CMK (cell line): ENCODE measurements at regions not wholly inside any gene's neighbourhood (a gene's known extent, or its start where the extent isn't known, plus 50 kb on each side); places are given as distances from the start of the nearest gene placed in this dataset.
A peak's percentile ranks its signal among the peaks of the same experiment; 100 is the strongest.

Source experiments
- DNase-seq: peaks from one replicate; pipeline ENCODE4 v3.0.0-alpha.2; 2010; ENCODE audit warnings: low read depth

DNA sequence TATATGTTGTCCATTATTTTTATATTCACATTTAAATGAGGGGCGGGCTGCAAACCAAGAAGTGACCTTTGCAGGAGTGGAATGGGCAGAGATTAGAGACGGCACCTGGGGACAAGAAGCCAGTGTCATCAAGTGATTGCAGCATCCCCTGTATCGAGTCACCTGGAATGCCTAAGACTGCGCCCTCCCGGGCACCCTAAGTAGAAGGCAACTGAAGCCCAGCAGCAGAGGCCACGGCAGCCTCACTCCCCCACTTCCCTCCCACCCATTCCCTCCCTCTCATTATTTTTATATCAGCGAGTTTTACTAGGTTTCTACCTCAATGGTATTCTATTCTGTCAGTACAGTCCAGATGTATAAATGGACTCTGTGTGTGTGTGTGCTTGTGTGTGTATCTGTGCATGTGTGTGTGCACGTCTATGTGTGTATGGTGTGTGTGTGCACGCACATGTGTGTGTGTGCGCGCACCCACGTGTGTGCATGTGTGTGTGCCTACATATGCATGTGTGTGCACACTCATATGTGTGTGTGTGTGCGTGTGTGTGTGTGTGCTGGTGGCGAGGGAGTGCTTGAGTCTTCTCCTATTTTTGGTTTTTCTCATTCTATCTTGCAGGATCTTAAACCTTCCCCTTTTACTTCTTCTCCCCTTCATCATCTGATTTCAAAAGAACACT lies 106.8 kb upstream of the SLC66A3 start:
- no peak for DNase-seq

DNA sequence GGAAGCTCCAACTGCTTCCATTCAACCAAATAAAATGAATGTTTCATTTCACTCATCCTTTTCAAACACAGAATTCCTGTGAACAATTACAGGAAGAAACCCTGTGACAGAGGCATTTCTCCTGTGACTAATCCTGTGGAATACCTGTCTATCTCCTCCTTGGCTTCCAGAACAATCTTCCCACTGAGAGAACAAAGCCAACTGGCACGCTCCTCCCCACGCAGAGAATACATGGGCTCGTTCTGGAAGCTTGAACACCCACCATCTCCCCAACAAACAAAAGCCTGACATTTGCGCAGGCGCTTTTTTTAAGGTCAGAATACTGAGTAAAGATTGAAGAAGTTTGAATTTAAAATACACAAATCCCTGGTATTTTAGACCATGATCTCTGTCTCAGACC lies 104.7 kb upstream of the SLC66A3 start:
- no peak for DNase-seq

DNA sequence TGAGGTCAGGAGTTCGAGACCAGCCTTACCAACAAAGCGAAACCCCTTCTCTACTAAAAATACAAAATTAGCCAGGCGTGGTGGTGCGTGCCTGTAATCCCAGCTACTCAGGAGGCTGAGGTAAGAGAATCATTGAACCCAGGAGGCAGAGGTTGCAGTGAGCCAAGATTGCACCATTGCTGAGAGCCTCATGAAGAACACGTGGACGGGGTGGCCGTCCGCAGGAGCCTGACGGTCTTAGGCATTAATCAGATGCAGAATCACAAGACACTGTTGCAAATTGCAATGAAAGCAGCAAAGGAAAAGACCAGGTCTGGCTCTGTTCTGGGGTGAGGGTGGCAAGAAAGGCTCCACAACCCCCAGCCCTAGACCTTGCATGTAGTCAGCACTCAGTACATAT lies 104.0 kb upstream of the SLC66A3 start:
- DNase-seq: no peak

DNA sequence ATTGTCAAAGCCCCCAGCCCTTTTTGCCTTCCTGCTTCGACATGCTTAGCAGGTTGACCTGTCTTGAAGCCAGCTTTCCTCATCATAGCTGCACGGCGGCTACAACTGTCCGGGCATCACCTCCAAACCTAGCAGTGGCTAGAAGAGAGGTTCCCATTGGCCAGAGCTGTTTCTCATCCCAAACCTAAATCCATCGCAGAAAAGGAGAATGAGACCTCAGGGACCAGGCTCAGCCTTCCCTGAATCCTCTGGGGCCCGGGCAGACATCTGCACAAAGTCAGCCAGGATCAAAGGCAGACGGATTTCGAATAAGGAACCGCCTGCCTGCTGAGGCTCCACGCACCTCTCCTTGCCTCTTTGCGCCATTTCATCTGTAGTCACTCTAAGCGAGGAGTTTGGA lies 101.7 kb upstream of the SLC66A3 start:
- DNase-seq: no peak

DNA sequence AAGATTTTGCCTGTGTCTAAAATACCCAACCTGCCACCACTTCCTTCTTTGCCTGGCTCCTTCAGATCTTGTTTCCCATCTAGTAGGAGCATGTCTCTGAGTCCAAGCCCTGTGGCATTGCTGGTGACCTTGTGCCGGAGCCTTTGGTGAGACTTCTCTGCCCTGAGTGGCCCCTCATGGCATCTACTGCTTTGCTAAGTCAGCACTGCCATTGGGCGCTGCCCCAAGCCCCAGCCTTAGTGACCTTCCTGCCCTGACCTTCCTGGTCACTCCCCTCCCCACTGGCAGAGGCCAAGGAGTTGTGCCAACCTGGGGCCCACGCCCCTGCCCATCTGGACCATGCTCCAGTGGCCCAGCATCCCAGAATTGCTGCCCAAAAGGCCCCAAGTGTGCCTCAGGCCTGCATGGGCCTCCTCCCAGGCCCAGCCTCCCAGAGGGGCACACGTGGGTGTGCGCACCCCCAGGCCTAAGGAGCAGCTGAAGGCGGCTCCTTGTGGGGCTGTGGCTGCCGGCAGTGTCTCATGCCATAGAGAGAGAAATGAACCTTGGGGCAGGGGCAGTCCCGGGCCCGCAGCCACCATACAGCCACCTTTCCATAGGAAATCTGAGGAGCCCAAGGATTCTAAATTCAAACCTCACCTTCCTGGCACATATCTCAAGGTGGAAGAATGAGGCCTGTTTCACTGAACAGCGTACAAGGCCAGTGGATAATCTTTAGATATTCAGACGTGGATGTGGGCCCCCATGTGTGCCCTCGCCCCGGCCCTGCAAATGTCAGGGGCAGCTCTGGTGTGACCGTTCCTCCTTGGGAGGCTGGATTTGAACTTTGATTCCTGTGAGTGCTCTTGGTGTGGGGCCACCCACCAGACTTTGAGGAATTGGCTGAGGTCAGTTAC lies 100.2 kb upstream of the SLC66A3 start:
- no peak for DNase-seq

DNA sequence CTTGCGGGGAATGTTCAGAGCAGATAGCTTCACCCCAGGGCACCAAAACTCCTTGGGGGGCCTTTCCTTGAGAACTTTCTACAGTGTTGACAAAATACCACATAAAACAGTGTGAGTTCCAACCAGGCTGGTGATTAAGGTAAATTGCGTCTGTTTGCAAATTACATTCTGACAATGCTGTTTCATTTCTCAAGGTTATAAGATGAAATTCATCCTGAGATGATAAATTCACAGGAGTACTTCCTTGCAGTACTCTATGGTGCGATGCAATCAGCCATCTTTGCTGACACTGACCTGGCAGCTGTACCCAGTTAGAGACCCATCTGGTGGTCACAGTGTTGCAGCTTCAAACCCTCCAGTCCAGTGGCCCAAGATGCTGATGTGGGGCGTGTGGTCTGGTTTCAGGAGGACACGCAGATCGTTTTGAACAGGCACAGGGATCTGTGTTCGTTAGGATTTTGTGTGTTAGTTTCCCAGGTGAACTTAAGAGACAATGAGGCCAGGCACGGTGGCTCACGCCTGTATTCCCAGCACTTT lies 99.5 kb upstream of the SLC66A3 start:
- DNase-seq: no peak

DNA sequence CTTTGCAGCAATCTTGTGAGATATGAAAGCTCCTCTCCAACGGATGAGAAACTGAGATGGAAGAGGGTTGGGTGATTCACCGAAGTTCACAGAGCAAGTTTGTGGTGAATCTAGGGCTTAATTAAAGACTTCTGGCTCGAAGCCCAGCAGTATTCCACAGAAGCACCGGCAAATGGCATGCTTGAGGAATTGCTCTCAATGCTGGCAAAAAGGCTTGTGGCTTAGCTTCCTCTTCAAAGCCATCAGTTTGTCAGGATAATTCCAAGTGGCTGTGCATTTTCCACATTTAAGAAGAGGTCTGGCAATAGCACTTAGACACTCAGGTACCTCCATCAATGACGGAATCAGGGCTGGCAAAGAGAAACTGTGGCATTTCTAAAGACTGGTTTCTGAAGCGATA lies 98.7 kb upstream of the SLC66A3 start:
- no peak for DNase-seq

DNA sequence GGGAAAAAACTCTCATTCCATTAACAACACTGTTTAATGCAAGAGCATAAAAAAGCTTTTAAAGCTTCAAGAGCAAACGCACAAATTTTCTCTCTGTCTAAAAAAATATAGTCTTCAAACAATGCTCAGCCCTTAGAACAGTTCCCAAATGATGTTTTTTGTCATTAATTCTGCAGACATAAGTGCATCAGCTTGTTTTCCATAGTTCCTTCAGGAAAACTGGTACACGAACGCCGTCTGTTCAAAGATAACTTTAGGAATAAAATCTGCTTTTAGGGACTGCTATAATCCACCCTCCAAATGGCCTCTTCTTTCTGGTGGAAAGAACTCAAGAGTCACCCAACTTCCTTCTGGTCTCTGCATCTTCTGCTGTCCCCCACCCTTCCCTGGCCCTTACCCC lies 98.2 kb upstream of the SLC66A3 start:
- DNase-seq: no peak

DNA sequence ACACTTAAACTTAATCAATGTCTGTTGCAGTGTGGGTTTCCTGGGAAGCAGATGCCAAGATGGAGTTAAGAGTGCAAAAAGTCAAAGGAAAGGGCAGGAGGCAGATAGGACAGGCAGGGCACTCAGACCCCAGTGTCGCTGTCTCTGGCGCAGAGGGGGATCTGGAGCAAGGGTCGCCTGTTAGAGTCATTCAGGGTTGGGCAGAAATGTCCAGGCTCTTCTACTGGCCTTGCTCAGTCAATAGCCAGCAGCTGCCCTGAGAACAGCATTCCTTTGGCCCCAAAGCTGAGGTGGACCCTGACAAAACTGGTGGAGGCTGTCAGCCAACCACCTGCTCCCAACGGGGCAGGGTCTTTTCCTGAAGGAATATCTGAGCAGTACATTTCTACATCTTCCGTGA lies 97.1 kb upstream of the SLC66A3 start:
- no peak for DNase-seq

DNA sequence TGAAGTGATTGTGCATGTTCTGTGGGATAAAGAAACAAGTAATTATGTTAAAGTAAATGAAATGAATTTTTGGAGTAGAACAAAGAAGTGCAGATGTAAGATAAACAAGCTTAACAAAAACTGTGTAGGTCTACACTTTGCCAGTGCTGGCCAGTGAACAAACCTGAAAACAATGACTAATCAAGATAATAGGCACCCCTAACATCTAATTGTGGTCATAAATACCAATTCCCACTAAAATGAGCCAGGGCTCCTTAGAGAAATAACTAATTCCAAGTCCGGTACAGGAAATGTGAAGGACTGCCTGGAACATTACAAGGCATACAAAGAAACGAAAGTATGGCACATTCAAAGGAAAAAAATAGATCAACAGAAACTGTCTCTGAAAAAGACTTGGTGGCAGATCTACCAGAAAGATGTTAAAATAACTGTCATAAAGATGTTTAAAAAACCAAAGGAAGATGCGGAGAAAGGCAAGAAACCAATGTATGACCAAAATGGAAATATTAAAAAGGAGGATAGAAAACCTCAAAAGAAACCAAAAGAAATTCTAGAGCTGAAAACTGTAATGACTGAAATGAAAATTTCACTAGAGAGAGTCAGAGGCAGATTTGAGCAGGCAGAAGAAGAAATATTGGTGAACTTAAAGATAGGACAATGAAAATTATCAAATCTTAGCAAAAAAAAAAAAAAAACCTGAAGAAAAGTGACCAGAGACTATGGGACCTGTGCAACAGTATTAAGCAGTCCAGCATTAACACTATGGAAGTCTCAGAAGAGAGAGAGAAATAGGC lies 94.7 kb upstream of the SLC66A3 start:
- DNase-seq: no peak

DNA sequence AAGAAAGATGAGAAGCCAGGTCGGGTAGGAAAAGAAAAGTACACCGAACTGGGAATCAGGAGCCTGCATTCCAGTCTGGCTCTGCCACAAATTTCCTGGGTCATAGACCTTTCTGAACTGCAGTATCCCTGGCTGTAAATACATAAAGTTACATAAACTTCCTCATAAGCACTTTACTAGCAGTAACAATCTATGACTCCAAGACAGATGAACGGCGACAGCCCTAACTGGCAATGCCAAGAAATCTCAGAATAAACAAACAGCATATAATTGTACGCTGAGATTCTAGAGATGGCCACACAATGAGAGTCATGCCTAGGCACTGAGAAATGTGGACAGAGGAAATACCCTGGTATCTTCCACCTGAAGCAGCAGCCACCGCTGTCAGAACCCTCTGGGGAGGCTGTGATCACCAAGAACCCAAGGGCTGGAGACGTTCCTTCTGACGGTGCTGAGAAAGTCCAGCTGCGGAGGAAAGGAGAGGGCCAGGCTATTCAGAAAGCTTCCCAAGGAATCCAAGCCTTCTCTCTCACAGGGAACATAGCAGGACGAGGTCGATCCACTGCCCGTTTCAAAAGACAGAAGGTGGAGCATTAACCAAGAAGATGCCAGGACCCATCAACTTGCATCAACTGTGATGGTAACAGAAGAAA lies 89.3 kb upstream of the SLC66A3 start:
- no peak for DNase-seq

DNA sequence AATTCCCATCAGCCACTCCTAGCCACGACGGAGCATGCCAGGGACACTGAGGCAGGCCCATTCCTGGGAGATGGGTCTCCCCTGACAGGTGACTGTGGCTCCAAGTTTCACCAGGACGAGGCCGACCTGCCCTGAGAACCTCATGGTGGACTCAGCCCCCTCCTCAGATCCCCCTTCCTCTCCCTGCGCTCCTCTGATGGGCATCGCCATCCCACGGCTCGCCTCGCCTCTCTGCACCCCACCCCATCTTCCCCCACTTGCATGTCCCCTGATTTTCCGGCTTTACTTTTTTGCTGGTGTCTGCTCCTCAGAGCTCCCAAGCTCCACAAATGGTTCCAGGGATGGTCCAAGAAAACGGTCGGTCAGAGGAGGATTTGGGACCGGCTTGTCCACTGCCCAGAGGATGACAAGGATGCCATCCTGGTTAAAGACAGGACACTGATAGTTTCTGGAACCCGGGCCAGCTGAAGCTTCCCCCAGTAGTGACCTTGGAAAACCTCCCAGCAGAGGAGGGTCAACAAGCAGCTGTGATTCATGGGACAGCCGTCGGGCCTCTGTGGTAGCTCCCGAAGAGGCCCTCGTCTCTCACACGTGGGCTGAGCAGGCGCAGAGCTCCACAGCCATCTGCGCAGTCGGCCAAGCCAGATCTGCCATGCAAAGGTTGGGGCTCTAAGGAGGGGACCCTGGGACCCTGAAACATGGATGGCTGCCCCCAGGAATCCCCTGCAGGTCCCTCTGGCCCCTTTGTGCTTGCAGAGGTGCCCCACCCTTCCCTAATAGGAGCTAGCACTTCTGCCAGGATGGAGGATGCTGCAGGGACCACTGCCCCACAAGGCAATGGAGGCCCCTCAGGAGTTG lies 87.8 kb upstream of the SLC66A3 start:
- DNase-seq: no peak

DNA sequence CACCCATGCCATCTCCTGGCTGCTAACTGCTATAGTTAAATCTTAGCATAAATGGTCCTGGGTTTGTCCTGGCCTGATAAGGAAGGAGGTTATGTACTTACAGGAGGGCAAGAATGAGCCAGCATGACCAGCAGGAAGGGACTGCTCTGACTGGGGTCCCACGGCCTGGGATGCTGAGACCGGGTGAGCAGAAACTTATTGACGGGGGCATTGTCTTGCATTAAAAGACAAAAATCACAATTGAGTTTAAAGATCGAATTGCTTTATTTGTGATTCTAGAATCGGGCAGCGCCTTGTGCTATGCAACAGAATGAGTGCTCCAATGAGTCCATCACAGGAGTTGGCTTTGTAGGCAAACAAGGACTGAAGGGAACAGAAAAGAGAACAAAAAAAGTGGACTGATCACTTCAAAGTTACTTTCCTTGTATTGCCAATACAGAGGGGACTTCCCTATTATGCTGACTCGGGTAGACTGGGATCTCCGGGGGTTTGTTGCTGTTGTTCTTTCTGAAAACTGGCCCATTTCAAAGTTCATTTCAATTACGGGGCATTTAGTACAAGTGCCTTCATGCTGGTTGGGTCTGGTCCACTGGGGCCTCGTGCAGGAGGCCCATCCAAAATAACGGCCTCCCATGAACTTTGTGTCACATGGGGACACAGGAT lies 87.1 kb upstream of the SLC66A3 start:
- no peak for DNase-seq

DNA sequence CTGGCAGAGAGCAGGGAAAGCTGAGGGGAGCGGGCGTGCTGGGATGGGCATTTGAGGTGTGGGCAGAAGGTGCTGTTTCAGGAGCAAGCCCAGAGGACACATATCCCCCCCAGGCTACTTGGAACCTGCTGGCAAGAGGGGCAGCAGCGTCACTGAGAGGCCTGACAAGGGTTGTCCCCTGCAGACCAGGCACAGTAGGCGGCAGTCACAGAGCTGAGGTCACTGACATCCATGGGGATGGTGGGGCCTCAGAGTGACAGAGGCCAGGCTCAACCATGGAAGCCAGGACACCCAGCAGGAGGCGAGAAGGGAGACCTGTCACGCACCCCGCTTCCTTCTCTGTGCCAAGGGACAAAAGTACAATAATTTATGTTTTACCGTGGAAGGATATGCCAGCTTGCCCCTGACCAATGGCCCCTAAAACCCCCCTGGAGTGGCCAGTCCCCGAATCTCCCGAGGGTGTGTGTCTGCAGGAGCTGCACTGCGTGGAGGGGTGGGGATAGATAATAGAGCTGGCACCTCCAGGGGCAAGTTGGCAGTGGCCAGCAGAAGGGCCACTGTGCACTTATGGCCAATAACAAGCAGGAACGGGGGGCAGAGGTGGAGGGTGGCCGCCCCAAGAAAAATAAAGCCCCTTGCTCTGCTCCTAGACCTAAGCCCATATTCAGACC lies 86.3 kb upstream of the SLC66A3 start:
- DNase-seq: no peak

DNA sequence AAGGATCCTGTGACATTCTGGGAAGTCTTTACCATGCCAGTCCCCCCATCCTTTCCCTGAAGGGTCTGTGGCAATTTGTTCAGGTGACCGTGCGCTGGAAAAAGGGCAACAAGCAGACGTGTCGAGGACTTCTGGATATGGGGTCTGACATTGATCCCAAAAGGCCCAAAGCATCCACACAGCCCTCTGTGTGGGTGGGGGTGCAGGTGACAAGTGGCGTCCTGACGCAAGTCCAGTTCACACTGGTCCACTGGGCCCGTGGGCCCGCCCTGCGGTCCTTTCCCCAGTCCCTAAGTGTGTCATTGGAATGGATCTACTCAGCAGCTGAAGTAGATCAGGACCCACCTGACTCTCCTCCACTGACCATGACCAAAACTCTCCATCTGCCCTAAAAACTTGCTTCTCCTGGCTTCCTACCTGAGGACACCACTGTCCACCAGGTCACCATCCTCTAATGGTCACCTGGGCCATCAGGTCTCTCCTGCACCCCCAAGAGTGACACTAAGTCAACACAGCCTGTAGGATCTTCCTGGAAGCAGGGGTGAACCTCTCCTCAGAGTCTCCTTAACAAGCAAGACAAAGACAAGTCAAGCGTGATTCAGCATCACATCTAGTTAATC lies 85.6 kb upstream of the SLC66A3 start:
- no peak for DNase-seq

DNA sequence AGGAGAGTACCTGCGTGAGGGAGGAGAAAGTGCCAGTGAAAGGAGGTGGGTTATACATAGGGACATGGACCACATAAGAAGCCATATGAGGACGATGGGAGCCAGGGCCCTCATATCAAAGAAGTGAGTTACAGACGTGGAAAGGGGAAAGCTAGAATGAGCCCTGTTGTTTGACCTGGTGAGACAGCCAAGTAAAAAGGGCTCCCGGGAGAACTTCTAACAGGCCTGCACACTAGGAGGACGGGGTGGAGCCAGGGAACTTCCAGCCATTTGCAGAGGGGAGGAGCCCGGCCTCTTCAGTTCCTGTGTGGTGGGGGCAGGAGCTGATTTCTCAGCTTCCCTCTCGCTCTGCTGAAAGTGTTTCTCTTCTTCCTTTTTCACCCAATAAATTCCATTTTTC lies 84.1 kb upstream of the SLC66A3 start:
- peak; percentile 3 for DNase-seq

DNA sequence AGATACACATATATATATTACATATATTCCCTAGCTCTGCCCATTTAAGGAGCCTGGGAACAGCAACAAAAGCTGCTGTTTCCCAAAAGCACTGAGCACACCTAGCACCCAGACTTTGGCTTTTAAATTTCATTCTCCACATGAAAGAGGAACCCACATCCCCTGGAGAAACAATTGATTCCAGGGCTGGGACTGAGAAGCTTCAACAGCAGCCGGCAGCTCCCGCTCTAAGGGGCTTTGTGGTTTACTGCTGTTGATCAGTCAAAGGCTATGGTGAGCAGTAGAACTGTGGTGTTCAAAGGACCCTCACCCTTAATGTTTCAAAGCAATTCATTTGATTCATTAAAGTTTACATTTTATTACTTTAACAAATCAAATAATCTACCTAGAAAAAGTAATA lies 83.3 kb upstream of the SLC66A3 start:
- DNase-seq: no peak

DNA sequence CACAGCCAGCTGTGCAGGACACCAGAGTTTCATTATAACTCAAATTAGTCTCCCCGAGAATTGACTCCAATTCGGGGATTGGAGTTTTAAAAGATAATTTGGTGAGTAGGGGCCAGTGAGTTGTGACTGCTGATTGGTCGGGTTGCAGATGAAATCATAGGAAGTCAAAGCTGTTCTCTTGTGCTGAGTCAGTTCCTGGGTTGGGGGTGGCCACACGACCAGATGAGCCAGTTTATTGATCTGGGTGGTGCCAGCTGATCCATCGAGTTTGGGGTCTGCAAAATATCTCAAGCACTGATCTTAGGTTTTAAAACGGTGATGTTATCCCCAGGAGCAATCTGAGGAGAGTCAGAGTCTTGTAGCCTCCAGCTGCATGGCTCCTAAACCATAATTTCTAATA lies 82.7 kb upstream of the SLC66A3 start:
- DNase-seq: no peak

DNA sequence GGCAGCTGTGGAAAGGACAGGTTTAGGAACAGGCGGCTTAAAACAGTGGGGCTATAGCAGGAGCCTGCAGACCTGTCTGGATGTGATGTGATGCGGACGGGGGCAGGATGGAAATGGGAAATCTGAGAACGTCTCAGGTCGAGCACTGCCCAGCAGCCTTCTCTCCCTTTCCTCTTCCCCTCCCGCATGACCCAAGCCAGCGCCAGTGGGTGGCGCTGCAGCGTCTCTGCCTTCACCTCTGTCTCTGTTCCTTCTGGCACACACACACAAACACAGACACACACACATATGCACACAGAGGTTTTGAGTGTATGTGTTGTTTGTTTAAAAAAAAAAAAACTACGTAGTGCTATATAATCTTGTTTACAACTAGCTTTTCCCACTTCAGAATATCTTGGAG lies 82.0 kb upstream of the SLC66A3 start:
- DNase-seq: no peak

DNA sequence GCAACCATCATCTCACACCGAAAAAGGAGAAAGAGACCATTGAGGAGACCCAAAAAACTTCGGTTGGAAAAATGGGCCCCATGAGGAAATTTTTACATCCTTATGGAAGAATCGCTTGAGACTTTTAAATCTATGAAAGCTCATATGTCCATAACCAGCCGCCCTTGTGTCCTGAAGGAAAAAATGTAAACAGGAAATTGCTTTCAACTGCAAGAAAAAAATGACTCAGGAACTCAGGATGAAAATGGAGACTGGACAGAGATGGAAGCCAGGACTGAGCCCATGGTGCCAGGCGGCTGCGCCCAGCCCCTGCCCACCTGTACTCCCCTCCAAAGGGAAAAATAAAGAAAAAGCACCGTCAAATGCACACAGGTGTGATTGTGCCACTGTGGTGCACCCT lies 81.5 kb upstream of the SLC66A3 start:
- DNase-seq: no peak
